H1 (cell line): ENCODE measurements at regions not wholly inside any gene's neighbourhood (a gene's known extent, or its start where the extent isn't known, plus 50 kb on each side); places are given as distances from the start of the nearest gene placed in this dataset.

Source experiments
- CTCF ChIP-seq, 3 experiments: IDR thresholded peaks; 1 replicate in 2 of 3; 2 replicates in 1 of 3; pipeline versions ENCODE4 v1.5.1 to v1.6.1; 2011; ENCODE audit warnings: low read length in 3 of 3, mild to moderate bottlenecking in 3 of 3, inconsistent platforms in 2 of 3, low read depth in 1 of 3, moderate library complexity in 1 of 3; ENCODE audit not compliant: insufficient read depth in 1 of 3; ENCODE audit errors: control extremely low read depth in 1 of 3
- EGR1 ChIP-seq: IDR thresholded peaks from 2 replicates; pipeline ENCODE4 v1.6.1; 2011; ENCODE audit warnings: low read depth, low read length, borderline replicate concordance
- EZH2 ChIP-seq: fragments of 200-600 bp; sonication (generic); IDR thresholded peaks from 2 replicates; pipeline ENCODE4 v1.7.1; 2012; ENCODE audit warnings: low read depth, mild to moderate bottlenecking, moderate library complexity, low read length, inconsistent platforms; ENCODE audit not compliant: severe bottlenecking
- PHF8 ChIP-seq: fragments of 200-600 bp; sonication (generic); conservative IDR thresholded peaks from 2 replicates; pipeline ENCODE4 v1.7.1; 2012; ENCODE audit warnings: low read depth, mild to moderate bottlenecking, inconsistent platforms, low read length, moderate library complexity
- POLR2A ChIP-seq, 2 experiments: IDR thresholded peaks; 1 replicate in 1 of 2; 2 replicates in 1 of 2; pipeline ENCODE4 v1.6.1; 2011; ENCODE audit warnings: low read depth in 2 of 2, low read length in 2 of 2, mild to moderate bottlenecking in 2 of 2; ENCODE audit errors: control extremely low read depth in 1 of 2
- ZNF274 ChIP-seq: IDR thresholded peaks from 2 replicates; pipeline ENCODE4 v1.7.0; 2012; ENCODE audit warnings: low read length, borderline replicate concordance; ENCODE audit errors: extremely low read depth

DNA sequence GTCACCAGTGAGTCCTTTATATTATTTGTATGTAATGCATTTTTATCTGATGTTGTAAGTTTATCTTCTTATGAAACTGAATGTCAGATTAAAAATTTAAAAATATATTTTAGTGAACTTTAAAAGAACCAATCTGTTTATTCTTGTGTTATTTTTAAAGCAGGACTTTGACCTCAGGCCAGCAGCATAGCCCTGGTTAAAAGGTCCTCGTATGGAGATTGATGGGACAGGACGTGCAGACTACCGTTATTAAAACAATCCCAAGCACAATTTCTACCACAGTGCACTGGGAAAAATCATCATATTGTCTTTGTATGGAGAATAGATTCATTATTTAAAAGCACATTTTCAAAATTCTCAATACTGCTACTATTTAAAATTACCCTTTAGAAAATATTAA, 573.8 kb upstream of the ARGLU1 start:
- TF ChIP-seq CTCF (IDR thresholded peaks at IDR 0.05; ENCODE audit: control extremely low read depth in 1 of 3, insufficient read depth in 1 of 3, low read depth in 1 of 3, low read length in 3 of 3) (no peak), EZH2 (no peak), ZNF274 (no peak), POLR2A (IDR thresholded peaks at IDR 0.05; ENCODE audit: control extremely low read depth in 1 of 2, low read depth in 2 of 2, low read length in 2 of 2) (no peak), PHF8 (no peak), EGR1 (no peak)
